GM19351 (cell line): ENCODE measurements at regions not wholly inside any gene's neighbourhood (a gene's known extent, or its start where the extent isn't known, plus 50 kb on each side); places are given as distances from the start of the nearest gene placed in this dataset.

ENCODE experiments used
- ATAC-seq: cut with Tn5 transposase; IDR thresholded peaks from one replicate; pipeline ENCODE4 v1.9.1; 2021; ENCODE audit warnings: mild to moderate bottlenecking, moderate library complexity; ENCODE audit not compliant: unreplicated experiment

GRCh38 chr21:16011719-16012118, 281.9 kb downstream of the USP25 start:
- ATAC-seq = no peak

GRCh38 chr21:16013570-16013969, 283.8 kb downstream of the USP25 start:
- ATAC-seq = no peak

- ATAC-seq = no peak
Observed at GRCh38 chr21:16020878-16021277, 291.1 kb downstream of the USP25 start.

- no peak for ATAC-seq
Observed at GRCh38 chr21:16022116-16022515, 292.3 kb downstream of the USP25 start.

- ATAC-seq = no peak
Observed at GRCh38 chr21:16022921-16023320, 293.1 kb downstream of the USP25 start.

GRCh38 chr21:16028142-16028541, 298.4 kb downstream of the USP25 start:
- ATAC-seq = no peak

GRCh38 chr21:16028941-16029464, 299.2 kb downstream of the USP25 start:
- no peak for ATAC-seq

- no peak for ATAC-seq
Observed at GRCh38 chr21:16033193-16033592, 303.4 kb downstream of the USP25 start.

GRCh38 chr21:16034446-16035190, 304.8 kb downstream of the USP25 start:
- no peak for ATAC-seq

- ATAC-seq = no peak
Observed at GRCh38 chr21:16037421-16037955, 307.7 kb downstream of the USP25 start.

- no peak for ATAC-seq
Observed at GRCh38 chr21:16040601-16041000, 310.8 kb downstream of the USP25 start.

- no peak for ATAC-seq
Observed at GRCh38 chr21:16044676-16045075, 314.9 kb downstream of the USP25 start.

GRCh38 chr21:16046656-16047330, 317.0 kb downstream of the USP25 start:
- no peak for ATAC-seq

- no peak for ATAC-seq
Observed at GRCh38 chr21:16047904-16048303, 318.1 kb downstream of the USP25 start.

GRCh38 chr21:16055014-16055413, 325.2 kb downstream of the USP25 start:
- ATAC-seq = no peak

GRCh38 chr21:16058896-16059295, 329.1 kb downstream of the USP25 start:
- ATAC-seq = no peak

- ATAC-seq = no peak
Observed at GRCh38 chr21:16059981-16060380, 330.2 kb downstream of the USP25 start.

- no peak for ATAC-seq
Observed at GRCh38 chr21:16061194-16061593, 331.4 kb downstream of the USP25 start.

GRCh38 chr21:16069178-16070112, 339.7 kb downstream of the USP25 start:
- ATAC-seq = no peak

GRCh38 chr21:16070207-16070651, 340.4 kb downstream of the USP25 start:
- no peak for ATAC-seq

- no peak for ATAC-seq
Observed at GRCh38 chr21:16071092-16071491, 341.3 kb downstream of the USP25 start.
